RWPE1 (cell line): ENCODE measurements at regions not wholly inside any gene's neighbourhood (a gene's known extent, or its start where the extent isn't known, plus 50 kb on each side); places are given as distances from the start of the nearest gene placed in this dataset.
"Not testable (repeated sequence)": the region's sequence is repeated elsewhere in the genome, so short reads cannot be mapped to it uniquely, and the experiment has no call there.

Experiments
- CTCF ChIA-PET: fragments of 350-600 bp; sonication (Branson Sonifier 250); formaldehyde crosslinking; extraction: SDS; loops from one replicate; lab custom pipeline; 2021; lab: Yijun Ruan, JAX
- POLR2A ChIA-PET: fragments of 400-600 bp; formaldehyde crosslinking; extraction: SDS; loops from one replicate; lab custom pipeline; 2020; ENCODE audit warnings: antibody characterized with exemption; ENCODE audit not compliant: low non-redundant PET; lab: Yijun Ruan, JAX
- DNase-seq: peaks from one replicate; pipeline ENCODE4 v3.0.0; 2012; ENCODE audit warnings: low spot score
- H3K27ac ChIP-seq: fragments of 450-650 bp; 2 replicates; pipeline ENCODE4 v1.5.1; 2017
- TF ChIP-seq, protein P1 (sequence below): fragments of 450-650 bp; conservative IDR thresholded peaks from 2 replicates; pipeline ENCODE4 v1.5.1; 2017; ENCODE audit warnings: low read depth, mild to moderate bottlenecking

DNA sequence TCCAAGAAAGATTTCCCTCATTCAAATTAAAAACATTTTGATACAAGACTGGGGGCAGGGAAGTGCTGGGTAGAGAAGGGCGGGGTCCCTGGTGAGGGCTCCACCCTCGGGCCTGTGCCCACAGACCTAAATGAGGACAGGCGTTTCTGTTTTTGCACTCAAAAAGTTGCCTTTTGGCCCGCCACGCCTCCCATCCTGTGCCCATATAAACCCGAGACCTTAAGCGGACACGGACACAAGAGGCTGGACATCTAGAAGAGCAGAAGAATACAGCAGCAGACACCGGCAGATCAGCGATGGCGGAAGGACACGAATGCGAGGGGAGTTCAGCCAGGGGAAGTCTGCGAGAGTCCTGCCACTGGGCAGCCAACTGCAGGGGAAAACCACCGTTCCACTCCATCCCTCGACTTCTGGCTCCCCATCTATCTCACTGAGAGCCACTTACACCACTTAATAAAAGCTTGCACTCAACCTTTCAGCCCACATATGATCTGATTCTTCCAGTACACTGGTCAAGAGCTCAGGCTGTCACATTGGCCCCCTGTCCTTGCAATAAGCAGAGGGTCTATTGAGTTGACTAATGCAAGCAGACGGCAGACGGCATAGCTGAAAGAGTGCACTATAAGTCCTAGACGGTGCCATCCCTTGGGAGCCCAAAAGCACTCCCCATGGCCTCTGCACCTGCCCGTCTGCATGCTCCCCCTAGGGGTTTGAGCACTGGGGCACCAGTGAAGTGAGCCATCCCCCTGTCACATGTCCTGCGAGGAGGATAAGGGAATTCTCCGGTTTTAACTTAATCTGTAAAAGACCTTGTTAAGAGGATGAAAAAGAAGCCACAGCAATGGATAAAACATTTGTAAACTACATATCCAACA is 181.8 kb upstream of the PRSS1 start:
- no peak overlapping the region for H3K27ac ChIP-seq
- POLR2A ChIA-PET = no interaction called here
- DNase-seq = no peak
- CTCF ChIA-PET = no interaction called here
- TF ChIP-seq, protein P1, sequence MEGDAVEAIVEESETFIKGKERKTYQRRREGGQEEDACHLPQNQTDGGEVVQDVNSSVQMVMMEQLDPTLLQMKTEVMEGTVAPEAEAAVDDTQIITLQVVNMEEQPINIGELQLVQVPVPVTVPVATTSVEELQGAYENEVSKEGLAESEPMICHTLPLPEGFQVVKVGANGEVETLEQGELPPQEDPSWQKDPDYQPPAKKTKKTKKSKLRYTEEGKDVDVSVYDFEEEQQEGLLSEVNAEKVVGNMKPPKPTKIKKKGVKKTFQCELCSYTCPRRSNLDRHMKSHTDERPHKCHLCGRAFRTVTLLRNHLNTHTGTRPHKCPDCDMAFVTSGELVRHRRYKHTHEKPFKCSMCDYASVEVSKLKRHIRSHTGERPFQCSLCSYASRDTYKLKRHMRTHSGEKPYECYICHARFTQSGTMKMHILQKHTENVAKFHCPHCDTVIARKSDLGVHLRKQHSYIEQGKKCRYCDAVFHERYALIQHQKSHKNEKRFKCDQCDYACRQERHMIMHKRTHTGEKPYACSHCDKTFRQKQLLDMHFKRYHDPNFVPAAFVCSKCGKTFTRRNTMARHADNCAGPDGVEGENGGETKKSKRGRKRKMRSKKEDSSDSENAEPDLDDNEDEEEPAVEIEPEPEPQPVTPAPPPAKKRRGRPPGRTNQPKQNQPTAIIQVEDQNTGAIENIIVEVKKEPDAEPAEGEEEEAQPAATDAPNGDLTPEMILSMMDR = no peak

DNA sequence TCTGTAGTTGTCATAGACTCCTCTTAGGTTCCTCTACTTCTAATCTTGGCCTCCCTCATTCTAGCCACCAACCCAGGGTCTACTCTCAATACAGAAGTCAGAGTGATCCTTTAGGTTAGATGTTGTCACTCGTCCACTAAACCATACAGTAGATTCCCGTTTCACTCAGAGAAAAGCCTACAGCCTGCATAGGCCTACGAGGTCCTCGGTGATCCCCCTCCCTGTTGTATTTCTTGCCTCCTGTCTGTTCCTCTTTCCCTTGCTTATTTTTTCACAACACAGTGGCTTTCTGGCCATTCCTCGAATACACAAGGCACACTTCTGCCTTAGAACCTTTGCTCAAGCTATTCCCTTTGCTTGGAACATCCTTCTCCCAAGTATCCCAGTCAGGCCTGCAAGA is 183.0 kb upstream of the PRSS1 start:
- H3K27ac ChIP-seq = no peak overlapping the region
- CTCF ChIA-PET = no interaction called here

DNA sequence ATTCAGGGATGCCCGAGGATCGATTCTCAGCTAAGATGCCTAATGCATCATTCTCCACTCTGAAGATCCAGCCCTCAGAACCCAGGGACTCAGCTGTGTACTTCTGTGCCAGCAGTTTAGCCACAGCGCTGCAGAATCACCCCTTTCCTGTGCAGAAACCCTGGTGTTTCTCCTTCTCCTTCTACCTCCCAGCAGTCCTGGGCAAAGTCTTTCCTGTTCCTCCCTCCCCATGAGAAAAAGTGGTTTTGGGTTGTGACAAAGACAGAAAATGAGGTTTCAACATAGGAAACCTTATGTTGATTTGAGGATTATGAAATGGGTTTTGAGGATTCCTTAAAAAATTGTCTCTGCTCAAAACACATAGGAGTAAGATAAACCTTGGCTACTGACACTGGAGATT is 185.1 kb upstream of the PRSS1 start:
- CTCF ChIA-PET, POLR2A ChIA-PET, H3K27ac ChIP-seq, DNase-seq: not testable (repeated sequence)

More for the DNA sequence above, 183.0 kb upstream of the PRSS1 start:
- no peak for DNase-seq
- POLR2A ChIA-PET = no interaction called here
- TF ChIP-seq, protein P1 = no peak

DNA sequence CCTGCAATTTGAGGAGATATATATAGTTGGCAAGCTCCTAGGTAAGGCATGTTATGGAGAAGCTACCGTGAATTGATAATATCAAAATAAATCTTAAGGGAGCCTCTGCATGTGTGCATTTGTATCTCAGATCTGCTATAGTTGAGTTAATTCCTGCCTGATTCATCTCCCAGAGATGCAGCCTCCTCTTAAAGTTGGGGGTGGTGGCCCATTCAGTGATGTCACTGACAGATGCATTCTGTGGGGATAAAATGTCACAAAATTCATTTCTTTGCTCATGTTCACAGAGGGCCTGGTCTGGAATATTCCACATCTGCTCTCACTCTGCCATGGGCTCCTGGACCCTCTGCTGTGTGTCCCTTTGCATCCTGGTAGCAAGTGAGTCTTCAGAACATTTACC is 185.8 kb upstream of the PRSS1 start:
- CTCF ChIA-PET = no interaction called here
- no peak overlapping the region for H3K27ac ChIP-seq

DNA sequence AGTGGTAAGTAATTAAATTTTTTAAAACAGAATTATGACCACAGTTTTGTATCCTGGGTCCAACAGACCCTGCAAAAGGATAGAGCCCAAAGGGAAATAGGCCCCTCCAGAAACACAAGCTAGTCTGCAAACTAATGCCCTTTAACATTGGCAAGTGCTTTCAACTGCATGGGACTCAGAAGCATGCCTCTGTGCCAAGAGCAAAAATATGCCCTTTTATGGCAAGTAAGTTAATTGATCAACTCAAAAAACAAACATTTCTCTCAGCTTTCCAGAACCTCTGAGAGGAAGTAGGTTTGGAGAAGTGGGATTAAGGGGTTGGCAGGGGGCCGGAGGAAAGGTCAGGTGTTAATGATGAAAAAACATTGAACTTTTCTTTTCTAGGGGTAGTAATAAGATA is 186.6 kb upstream of the PRSS1 start:
- ChIA-PET CTCF (no interaction called here), POLR2A (no interaction called here)
- TF ChIP-seq, protein P1 = no peak
- no peak for DNase-seq
- H3K27ac ChIP-seq = no peak overlapping the region

More for the DNA sequence above, 185.8 kb upstream of the PRSS1 start:
- no peak for DNase-seq
- POLR2A ChIA-PET = no interaction called here
- TF ChIP-seq, protein P1 = no peak

DNA sequence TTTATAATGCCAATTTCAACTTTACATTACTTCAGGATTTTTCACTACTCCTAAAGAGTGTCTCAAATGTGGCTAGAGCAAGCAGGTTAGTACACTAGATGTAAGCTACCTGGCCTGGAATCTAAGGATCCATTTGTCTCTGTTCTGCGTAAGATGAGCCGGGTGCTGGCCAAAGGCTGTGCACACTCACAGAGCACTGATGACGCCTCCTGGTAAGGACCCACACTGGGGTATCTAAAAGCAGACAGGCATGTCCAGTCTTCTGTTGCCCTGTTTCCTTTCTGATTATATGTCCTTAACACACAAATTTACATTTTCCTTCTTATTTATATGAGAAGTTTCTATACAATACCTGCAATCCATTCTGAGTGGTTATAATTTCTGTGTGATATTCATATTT is 187.9 kb upstream of the PRSS1 start:
- POLR2A ChIA-PET, DNase-seq: not testable (repeated sequence)
- CTCF ChIA-PET = interaction anchor here (0.6 kb wide), 1 partner anchor 334 kb away, joined by 3 read pairs; no protein-coding TSS in a partner anchor

DNA sequence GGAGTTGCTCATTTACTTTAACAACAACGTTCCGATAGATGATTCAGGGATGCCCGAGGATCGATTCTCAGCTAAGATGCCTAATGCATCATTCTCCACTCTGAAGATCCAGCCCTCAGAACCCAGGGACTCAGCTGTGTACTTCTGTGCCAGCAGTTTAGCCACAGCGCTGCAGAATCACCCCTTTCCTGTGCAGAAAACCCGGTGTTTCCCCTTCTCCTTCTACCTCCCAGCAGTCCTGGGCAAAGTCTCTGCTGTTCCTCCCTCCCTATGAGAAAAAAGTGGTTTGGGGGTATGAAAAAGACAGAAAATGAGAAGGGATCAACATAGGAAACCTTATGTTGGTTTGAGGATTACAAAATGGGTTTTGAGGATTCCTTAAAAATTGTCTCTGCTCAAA is 188.5 kb upstream of the PRSS1 start:
- CTCF ChIA-PET, DNase-seq, POLR2A ChIA-PET, H3K27ac ChIP-seq: not testable (repeated sequence)

More for the DNA sequence above, 187.9 kb upstream of the PRSS1 start:
- H3K27ac ChIP-seq = not testable (repeated sequence)

DNA sequence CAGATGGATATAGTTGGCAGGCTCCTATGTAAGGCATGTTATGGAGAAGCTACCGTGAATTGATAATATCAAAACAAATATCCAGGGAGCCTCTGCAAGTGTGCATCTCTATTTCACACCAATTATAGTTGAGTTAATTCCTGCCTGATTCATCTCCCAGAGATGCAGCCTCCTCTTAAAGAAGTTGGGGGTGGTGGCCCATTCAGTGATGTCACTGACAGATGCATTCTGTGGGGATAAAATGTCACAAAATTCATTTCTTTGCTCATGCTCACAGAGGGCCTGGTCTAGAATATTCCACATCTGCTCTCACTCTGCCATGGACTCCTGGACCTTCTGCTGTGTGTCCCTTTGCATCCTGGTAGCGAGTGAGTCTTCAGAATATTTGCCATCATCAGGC is 189.1 kb upstream of the PRSS1 start:
- ChIA-PET CTCF (no interaction called here), POLR2A (no interaction called here)
- no peak overlapping the region for H3K27ac ChIP-seq
- TF ChIP-seq, protein P1 = no peak
- DNase-seq = no peak
